ENCODE measurements at regions not wholly inside any gene's neighbourhood (a gene's known extent, or its start where the extent isn't known, plus 50 kb on each side); places are given as distances from the start of the nearest gene placed in this dataset.
"Not testable (repeated sequence)": the region's sequence is repeated elsewhere in the genome, so short reads cannot be mapped to it uniquely, and the experiment has no call there.

DNA sequence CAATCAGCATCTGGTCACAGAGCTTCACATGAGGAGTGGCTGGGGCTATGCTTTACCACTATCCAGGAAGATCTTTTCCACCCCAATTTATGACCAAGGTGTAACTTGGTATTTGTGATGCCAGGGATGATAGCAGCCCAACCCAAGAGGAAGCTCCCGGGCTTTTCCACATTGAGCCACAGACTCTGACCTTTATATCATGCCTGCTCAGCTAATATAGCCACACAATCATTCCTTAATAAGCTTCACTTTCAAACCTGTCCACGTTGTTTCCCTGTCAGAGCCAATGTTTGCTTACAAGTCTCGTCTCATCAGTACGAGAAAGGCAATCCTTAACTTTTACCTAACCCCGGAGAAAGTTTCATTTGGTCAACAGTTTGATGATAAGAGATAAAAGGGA, 330.9 kb downstream of the SHQ1 start:
- H3K4me1 ChIP-seq, result no peaks in the 10 kb centered on the region
- H3K27ac ChIP-seq, result no peak overlapping the region
- H3K36me3 ChIP-seq, result no peaks in the 10 kb centered on the region
- no peak for TF ChIP-seq CTCF (IDR thresholded peaks at IDR 0.05)
- H3K27me3 ChIP-seq, result no peaks in the 10 kb centered on the region
- no peaks in the 10 kb centered on the region for H3K9me3 ChIP-seq
- no peak for DNase-seq (ENCODE audit: low spot score)
- no peak overlapping the region for H3K4me3 ChIP-seq

DNA sequence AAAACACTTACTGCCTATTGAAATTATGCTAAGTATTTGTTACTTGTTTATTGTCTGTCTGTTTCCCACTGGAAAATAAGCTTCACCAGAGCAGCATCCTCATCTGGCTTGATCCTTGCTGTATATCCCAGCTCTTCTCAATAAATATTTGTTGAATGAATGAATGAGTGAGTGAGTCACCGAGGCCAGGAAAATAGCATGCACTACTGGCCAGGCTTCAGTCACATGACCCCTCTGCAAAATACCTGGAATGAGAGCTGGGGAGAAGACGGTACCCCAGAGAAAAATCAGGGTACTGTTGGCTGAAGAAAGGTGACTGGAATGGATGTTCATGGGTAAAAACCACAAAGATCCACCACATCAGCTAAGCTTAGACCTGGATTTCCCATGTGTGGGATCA, 331.9 kb downstream of the SHQ1 start:
- H3K27ac ChIP-seq, result no peak overlapping the region
- no peak overlapping the region for H3K4me3 ChIP-seq
- no peaks in the 10 kb centered on the region for H3K4me1 ChIP-seq
- no peaks in the 10 kb centered on the region for H3K36me3 ChIP-seq
- no peak for TF ChIP-seq CTCF (IDR thresholded peaks at IDR 0.05)
- DNase-seq (ENCODE audit: low spot score), result no peak
- H3K27me3 ChIP-seq, result no peaks in the 10 kb centered on the region
- no peaks in the 10 kb centered on the region for H3K9me3 ChIP-seq

DNA sequence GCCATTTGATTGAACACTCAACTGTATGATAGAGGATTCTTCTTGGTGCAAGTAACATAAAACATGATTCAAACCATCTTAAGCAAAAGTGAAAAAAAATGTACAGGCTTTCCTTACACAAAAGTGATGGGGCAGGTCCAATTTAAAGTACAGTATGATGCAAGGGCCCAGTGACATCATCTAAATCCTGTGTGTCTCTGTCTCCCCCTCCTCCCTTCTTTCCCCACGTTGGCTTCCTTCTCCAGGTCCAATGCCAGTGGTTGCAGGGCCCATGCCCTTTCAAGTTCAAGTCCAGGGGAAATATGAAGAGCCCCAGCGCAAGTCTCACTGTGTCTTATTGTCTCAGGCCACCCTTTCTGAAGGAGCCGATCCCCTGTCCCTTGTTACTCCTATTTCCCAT, 332.3 kb downstream of the SHQ1 start:
- Histone ChIP-seq H3K4me1 (no peaks in the 10 kb centered on the region), H3K36me3 (no peaks in the 10 kb centered on the region), H3K9me3 (no peaks in the 10 kb centered on the region), H3K27me3 (no peaks in the 10 kb centered on the region), H3K27ac (no peak overlapping the region), H3K4me3 (no peak overlapping the region)
- DNase-seq (ENCODE audit: low spot score), result no peak
- TF ChIP-seq CTCF (IDR thresholded peaks at IDR 0.05), result no peak

DNA sequence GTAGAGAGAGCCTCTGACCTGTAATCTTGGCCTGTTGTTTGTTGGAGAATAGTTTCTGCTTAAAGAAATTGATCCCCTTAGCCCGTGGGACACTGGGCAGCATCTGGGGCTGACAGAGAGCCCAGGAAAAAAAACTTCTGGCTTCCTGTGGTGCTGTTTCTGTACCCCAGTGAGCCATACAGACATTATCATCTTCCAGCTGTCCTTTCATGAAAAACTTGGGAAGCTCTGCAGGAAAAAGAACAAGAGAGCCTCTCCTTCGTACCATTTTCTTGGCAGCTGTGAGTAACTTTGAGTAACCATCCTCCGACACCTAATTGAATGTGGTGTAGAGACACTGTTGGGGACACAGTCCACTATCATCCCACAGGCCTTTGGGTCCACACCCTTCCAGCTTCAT, 333.0 kb downstream of the SHQ1 start:
- Histone ChIP-seq H3K9me3 (no peaks in the 10 kb centered on the region), H3K27ac (no peak overlapping the region), H3K27me3 (no peaks in the 10 kb centered on the region), H3K4me1 (no peaks in the 10 kb centered on the region), H3K36me3 (no peaks in the 10 kb centered on the region), H3K4me3 (no peak overlapping the region)
- DNase-seq (ENCODE audit: low spot score), result no peak
- no peak for TF ChIP-seq CTCF (IDR thresholded peaks at IDR 0.05)

GRCh38 chr3:72510247-72510646, 338.0 kb downstream of the SHQ1 start:
- no peak for TF ChIP-seq CTCF (IDR thresholded peaks at IDR 0.05)
- no peak overlapping the region for H3K4me3 ChIP-seq
- no peaks in the 10 kb centered on the region for H3K36me3 ChIP-seq
- no peaks in the 10 kb centered on the region for H3K9me3 ChIP-seq
- no peak for DNase-seq (ENCODE audit: low spot score)
- no peak overlapping the region for H3K27ac ChIP-seq
- no peaks in the 10 kb centered on the region for H3K27me3 ChIP-seq
- H3K4me1 ChIP-seq, result no peaks in the 10 kb centered on the region

GRCh38 chr3:72505539-72506405, 342.5 kb downstream of the SHQ1 start:
- Histone ChIP-seq H3K4me1 (no peaks in the 10 kb centered on the region), H3K27ac (no peak overlapping the region), H3K9me3 (peaks cover 0 to 4% of the 10 kb centered on the region in 2 donors), H3K27me3 (no peaks in the 10 kb centered on the region), H3K36me3 (no peaks in the 10 kb centered on the region), H3K4me3 (no peak overlapping the region)
- DNase-seq (ENCODE audit: low spot score), result no peak
- no peak for TF ChIP-seq CTCF (IDR thresholded peaks at IDR 0.05)

DNA sequence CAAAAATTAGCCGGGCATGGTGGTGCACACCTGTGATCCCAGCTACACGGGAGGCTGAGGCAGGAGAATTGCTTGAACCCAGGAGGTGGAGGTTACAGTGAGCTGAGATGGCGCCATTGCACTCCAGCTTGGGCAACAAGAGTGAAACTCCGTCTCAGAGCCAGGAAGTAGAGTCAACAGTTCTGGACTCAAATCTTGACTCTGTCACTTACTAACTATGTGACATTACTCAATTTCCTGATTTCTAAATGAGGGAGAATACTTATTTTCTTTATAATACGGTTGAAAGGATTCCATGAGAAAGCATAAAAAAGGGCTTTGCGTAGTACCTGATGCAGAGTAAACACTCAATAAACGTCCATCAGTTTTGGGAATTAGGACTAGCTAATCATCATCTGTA, 350.7 kb downstream of the SHQ1 start:
- not testable (repeated sequence) for H3K27me3 ChIP-seq; H3K4me3 ChIP-seq; DNase-seq (ENCODE audit: low spot score); H3K27ac ChIP-seq; H3K4me1 ChIP-seq; H3K36me3 ChIP-seq
- H3K9me3 ChIP-seq, result peaks cover 0 to 12% of the 10 kb centered on the region in 2 donors

All from right atrium auricular region (tissue), 2 donors.